ENCODE measurements at regions not wholly inside any gene's neighbourhood (a gene's known extent, or its start where the extent isn't known, plus 50 kb on each side); places are given as distances from the start of the nearest gene placed in this dataset.

- POLR2A ChIA-PET = no interaction called here
These were observed 196.7 kb upstream of the ADRA1D start for GRCh38 chr20:4445784-4446183.

GRCh38 chr20:4445331-4445730 is 196.2 kb upstream of the ADRA1D start:
- ChIA-PET POLR2A (no interaction called here), CTCF (no interaction called here)
- DNase-seq (ENCODE audit: extremely low spot score) = no peak

More at GRCh38 chr20:4445784-4446183, 196.7 kb upstream of the ADRA1D start:
- no peak for TF ChIP-seq CTCF (IDR thresholded peaks at IDR 0.05; ENCODE audit: control extremely low read depth, extremely low read depth, low read depth, missing control alignments)
- CTCF ChIA-PET = no interaction called here
- no peak for DNase-seq (ENCODE audit: extremely low spot score)

DNA sequence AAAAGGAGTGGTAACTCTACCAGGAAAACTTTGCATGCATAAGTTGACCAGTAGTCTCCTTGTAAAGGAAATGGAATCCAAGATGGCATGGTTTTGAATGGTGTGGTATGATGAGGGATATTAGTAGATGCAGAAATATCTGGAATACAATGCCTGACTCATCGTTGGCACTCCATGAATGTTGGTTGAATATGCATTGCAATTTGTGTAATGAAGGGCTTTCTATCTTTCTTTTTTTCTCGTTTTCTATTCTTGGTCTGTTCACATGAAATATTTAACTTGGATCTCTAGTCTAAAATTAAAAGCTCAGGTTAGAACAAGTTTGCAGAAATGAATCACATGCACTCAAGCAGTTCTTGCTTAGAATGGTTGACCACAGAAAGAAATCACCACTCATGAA is 195.3 kb upstream of the ADRA1D start:
- POLR2A ChIA-PET = no interaction called here
- CTCF ChIA-PET = no interaction called here
- no peak for TF ChIP-seq CTCF (IDR thresholded peaks at IDR 0.05; ENCODE audit: control extremely low read depth, extremely low read depth, low read depth, missing control alignments)
- DNase-seq (ENCODE audit: extremely low spot score) = no peak

More at GRCh38 chr20:4445331-4445730, 196.2 kb upstream of the ADRA1D start:
- no peak for TF ChIP-seq CTCF (IDR thresholded peaks at IDR 0.05; ENCODE audit: control extremely low read depth, extremely low read depth, low read depth, missing control alignments)

- ChIA-PET POLR2A (no interaction called here), CTCF (no interaction called here)
- DNase-seq (ENCODE audit: extremely low spot score) = no peak
- TF ChIP-seq CTCF (IDR thresholded peaks at IDR 0.05; ENCODE audit: control extremely low read depth, extremely low read depth, low read depth, missing control alignments) = no peak
These were observed 193.9 kb upstream of the ADRA1D start for GRCh38 chr20:4443016-4443415.

DNA sequence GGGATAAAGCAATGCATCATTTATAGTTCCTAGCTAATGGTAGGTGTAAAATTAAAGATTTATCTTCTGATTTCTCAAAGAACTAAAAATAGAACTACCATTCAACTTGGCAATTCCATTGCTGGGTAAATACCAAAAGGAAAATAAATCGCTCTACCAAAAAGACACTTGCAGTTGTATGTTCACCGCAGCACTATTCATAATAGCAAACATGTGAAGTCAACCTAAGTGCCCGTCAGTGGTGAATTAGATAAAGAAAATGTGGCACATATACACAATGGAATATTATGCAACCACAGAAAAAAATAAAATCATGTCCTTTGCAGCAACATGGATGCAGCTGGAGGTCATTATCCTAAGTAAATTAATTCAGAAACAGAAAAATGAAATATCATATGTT is 192.8 kb upstream of the ADRA1D start:
- ChIA-PET CTCF (no interaction called here), POLR2A (no interaction called here)
- TF ChIP-seq CTCF (IDR thresholded peaks at IDR 0.05; ENCODE audit: control extremely low read depth, extremely low read depth, low read depth, missing control alignments) = no peak
- no peak for DNase-seq (ENCODE audit: extremely low spot score)

GRCh38 chr20:4441191-4441590 is 192.1 kb upstream of the ADRA1D start:
- ChIA-PET CTCF (no interaction called here), POLR2A (no interaction called here)
- TF ChIP-seq CTCF (IDR thresholded peaks at IDR 0.05; ENCODE audit: control extremely low read depth, extremely low read depth, low read depth, missing control alignments) = no peak
- DNase-seq (ENCODE audit: extremely low spot score) = no peak

GRCh38 chr20:4439461-4439860 is 190.4 kb upstream of the ADRA1D start:
- TF ChIP-seq CTCF (IDR thresholded peaks at IDR 0.05; ENCODE audit: control extremely low read depth, extremely low read depth, low read depth, missing control alignments) = no peak
- ChIA-PET POLR2A (no interaction called here), CTCF (no interaction called here)
- DNase-seq (ENCODE audit: extremely low spot score) = no peak

Measured in GM10248 (cell line).